Colonic mucosa (tissue), 4 donors: ENCODE measurements at regions not wholly inside any gene's neighbourhood (a gene's known extent, or its start where the extent isn't known, plus 50 kb on each side); places are given as distances from the start of the nearest gene placed in this dataset.

Experiments used
- DNase-seq: peaks from one replicate; pipeline ENCODE4 v3.0.0-alpha.2; 2020
- H3K27ac ChIP-seq: fragments of 200-600 bp; one replicate; pipeline ENCODE4 v1.8.0; 2021
- H3K27me3 ChIP-seq: fragments of 200-600 bp; one replicate; pipeline ENCODE4 v1.8.0; 2021
- H3K36me3 ChIP-seq: fragments of 200-600 bp; one replicate; pipeline ENCODE4 v1.8.0; 2021
- H3K4me1 ChIP-seq: fragments of 200-600 bp; one replicate; pipeline ENCODE4 v1.8.0; 2021; ENCODE audit warnings: mild to moderate bottlenecking
- H3K4me3 ChIP-seq: fragments of 200-600 bp; one replicate; pipeline ENCODE4 v1.8.0; 2021
- H3K9ac ChIP-seq, 2 donors: one replicate each; pipeline ENCODE4 v1.7.0; 2013; ENCODE audit warnings: control low read depth in 2 of 2, low read depth in 2 of 2, low read length in 2 of 2
- H3K9me3 ChIP-seq: fragments of 200-600 bp; one replicate; pipeline ENCODE4 v1.8.0; 2021
- intact Hi-C: fragments of 100-400 bp; cut with DNase I; formaldehyde crosslinking; loops from one replicate; pipeline ENCODE4 v1.14.1; 2022
- TF ChIP-seq, protein P1 (sequence below): fragments of 200-600 bp; IDR thresholded peaks from one replicate; pipeline ENCODE4 v1.8.0; 2022; ENCODE audit warnings: antibody characterized with exemption, mild to moderate bottlenecking
- donor health status: healthy.
- donor health status: DM: no; HTN: no; CAD: no.
- donor health status: DM: no; HTN: no; CAD: no.

DNA sequence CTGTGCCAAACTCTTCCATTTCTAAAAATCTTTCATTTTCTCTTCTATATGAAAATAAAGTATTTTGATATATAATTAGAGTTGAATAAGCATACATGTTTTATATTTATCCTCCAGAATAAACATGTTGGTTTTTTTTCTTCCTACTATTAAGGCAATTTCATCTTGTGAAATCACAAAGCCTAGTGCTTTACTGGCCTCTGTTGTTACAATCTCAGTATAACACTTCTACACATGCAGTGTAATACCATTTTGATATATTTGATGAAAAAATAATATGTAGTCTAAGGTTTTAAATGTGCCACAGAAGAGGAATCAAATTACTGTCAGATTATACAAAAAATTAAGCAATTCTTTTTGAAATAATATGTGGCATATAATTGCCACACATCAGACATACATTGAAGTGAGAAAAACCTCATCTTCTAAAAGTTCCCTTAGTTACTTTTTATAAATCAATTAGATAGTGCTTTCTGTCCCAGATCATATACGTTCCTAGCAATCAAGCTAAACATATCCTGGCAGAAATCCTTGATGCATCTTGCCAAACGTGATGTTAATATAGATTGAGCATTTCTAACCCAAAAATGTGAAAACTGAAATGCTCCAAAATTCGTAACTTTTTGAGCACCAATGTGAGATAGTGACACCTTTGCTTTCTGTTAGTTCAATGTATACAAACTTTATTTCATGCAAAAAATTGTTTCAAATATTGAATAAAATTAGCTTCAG lies 225.1 kb upstream of the MANEA start:
- DNase-seq, result no peak
- TF ChIP-seq, protein P1, sequence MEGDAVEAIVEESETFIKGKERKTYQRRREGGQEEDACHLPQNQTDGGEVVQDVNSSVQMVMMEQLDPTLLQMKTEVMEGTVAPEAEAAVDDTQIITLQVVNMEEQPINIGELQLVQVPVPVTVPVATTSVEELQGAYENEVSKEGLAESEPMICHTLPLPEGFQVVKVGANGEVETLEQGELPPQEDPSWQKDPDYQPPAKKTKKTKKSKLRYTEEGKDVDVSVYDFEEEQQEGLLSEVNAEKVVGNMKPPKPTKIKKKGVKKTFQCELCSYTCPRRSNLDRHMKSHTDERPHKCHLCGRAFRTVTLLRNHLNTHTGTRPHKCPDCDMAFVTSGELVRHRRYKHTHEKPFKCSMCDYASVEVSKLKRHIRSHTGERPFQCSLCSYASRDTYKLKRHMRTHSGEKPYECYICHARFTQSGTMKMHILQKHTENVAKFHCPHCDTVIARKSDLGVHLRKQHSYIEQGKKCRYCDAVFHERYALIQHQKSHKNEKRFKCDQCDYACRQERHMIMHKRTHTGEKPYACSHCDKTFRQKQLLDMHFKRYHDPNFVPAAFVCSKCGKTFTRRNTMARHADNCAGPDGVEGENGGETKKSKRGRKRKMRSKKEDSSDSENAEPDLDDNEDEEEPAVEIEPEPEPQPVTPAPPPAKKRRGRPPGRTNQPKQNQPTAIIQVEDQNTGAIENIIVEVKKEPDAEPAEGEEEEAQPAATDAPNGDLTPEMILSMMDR, result no peak
- no peak overlapping the region for H3K27ac ChIP-seq
- no peaks in the 10 kb centered on the region for H3K4me1 ChIP-seq
- H3K4me3 ChIP-seq, result no peak overlapping the region
- no peak overlapping the region for H3K9ac ChIP-seq
- H3K9me3 ChIP-seq, result no peaks in the 10 kb centered on the region
- H3K36me3 ChIP-seq, result no peaks in the 10 kb centered on the region
- no peaks in the 10 kb centered on the region for H3K27me3 ChIP-seq
- intact Hi-C loops, result no loop called here

DNA sequence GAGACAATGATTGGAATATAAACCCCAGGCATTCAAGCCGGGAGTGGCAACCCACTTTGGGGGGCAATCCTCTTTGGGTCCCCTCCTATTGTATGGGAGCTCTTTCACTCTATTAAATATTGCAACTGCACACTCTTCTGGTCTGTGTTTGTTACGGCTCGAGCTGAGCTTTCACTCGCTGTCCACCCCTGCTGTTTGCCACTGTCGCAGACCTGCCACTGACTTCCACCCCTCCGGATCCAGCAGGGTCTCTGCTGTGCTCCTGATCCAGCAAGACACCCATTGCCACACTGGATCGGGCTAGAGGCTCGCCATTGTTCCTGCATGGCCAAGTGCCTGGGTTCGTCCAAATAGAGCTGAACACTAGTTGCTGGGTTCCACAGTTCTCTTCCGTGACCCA lies 222.8 kb upstream of the MANEA start:
- Histone ChIP-seq H3K4me3 (no peak overlapping the region), H3K27me3 (no peaks in the 10 kb centered on the region), H3K27ac (no peak overlapping the region), H3K4me1 (no peaks in the 10 kb centered on the region), H3K9me3 (no peaks in the 10 kb centered on the region), H3K36me3 (no peaks in the 10 kb centered on the region), H3K9ac (no peak overlapping the region)
- intact Hi-C loops, result no loop called here
- TF ChIP-seq, protein P1, result no peak
- DNase-seq, result no peak

DNA sequence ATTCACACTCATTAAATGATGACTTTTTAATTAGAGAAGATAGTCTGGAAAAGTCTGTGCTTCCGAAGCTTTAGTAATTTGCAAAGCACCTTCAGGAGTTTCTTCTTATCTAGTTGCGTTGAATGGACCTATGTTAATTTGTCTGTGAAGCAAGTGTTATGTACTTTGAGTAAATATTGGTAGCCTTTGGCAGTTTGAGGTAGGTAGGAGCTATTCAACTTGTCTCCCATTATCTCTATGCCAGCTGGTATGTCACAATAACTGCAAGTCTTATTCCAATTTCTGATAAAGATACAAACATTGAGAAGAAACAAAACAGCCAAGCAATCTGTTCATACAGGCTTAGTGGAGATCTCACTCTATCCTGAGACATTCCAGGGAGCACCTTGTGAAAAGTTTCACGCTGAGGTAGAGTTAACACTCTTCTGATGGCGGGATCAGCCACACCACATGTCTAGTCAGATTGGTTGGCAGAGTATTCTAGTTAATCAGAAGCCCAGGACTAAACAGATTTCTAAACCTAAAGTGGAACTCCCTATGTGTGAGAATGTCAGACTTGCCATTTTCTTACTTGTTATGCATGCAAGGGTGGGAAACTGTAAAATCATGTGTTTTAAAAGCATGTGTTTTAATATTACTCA lies 219.8 kb upstream of the MANEA start:
- H3K36me3 ChIP-seq, result no peaks in the 10 kb centered on the region
- H3K27me3 ChIP-seq, result no peaks in the 10 kb centered on the region
- intact Hi-C loops, result no loop called here
- no peak for DNase-seq
- no peak overlapping the region for H3K27ac ChIP-seq
- TF ChIP-seq, protein P1, result no peak
- H3K4me1 ChIP-seq, result no peaks in the 10 kb centered on the region
- H3K9ac ChIP-seq, result no peak overlapping the region
- no peaks in the 10 kb centered on the region for H3K9me3 ChIP-seq
- H3K4me3 ChIP-seq, result no peak overlapping the region

DNA sequence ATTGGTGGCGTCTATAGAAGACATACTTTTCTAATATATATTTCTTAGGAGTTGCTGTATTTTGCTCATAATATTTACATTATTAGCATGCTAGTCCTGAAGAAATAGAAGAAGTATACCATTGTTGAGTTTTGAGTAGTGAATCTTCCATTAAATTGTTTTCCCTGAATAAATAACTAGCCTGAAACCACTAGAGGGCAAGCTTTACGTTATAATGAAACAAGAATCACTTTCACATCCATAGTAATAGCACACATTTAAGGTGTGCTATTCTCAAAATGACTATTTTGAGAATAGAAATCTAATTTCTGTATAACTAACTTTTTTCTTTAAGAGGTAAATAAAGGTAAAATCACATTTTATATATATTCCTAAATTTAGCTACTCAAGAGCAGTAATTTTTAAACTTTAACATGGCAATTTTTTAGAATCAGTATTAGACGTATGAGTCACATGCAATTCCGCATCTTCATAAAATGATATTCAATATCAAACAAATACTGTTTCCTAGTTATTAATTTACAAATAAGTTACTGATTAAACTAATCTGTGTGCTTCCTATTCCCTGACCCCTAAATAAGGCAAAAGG lies 213.2 kb upstream of the MANEA start:
- TF ChIP-seq, protein P1, result no peak
- intact Hi-C loops, result no loop called here
- Histone ChIP-seq H3K4me1 (no peaks in the 10 kb centered on the region), H3K27me3 (no peaks in the 10 kb centered on the region), H3K9ac (no peak overlapping the region), H3K4me3 (no peak overlapping the region), H3K27ac (no peak overlapping the region), H3K36me3 (no peaks in the 10 kb centered on the region), H3K9me3 (no peaks in the 10 kb centered on the region)
- no peak for DNase-seq

DNA sequence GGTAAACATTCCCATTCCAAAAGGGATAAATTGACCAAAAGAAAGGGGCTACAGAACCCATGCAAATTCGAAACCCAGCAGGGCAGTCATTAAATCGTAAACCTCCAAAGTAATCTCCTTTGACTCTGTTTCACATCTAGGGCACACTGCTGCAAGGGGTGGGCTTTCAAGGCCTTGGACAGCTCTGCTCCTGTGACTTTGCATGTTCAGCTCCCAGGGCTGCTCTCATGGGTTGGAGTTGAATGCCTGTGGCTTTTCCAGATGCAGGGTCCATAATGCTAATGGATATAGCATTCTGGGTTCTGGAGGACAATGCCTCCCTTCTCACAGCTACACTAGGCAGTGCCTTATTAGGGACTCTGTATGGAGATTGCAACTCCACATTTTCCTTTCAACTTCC lies 211.9 kb upstream of the MANEA start:
- TF ChIP-seq, protein P1, result no peak
- H3K27me3 ChIP-seq, result no peaks in the 10 kb centered on the region
- H3K4me3 ChIP-seq, result no peak overlapping the region
- DNase-seq, result no peak
- intact Hi-C loops, result no loop called here
- H3K36me3 ChIP-seq, result no peaks in the 10 kb centered on the region
- H3K9me3 ChIP-seq, result no peaks in the 10 kb centered on the region
- H3K27ac ChIP-seq, result no peak overlapping the region
- H3K4me1 ChIP-seq, result no peaks in the 10 kb centered on the region
- H3K9ac ChIP-seq, result no peak overlapping the region
